CD4-positive, alpha-beta T cell treated with Interleukin-21 for 1 hour (primary cell): ENCODE measurements at regions not wholly inside any gene's neighbourhood (a gene's known extent, or its start where the extent isn't known, plus 50 kb on each side); places are given as distances from the start of the nearest gene placed in this dataset.

ENCODE experiments used
- DNase-seq: peaks from one replicate; pipeline ENCODE4 v3.0.0-alpha.2; 2020

DNA sequence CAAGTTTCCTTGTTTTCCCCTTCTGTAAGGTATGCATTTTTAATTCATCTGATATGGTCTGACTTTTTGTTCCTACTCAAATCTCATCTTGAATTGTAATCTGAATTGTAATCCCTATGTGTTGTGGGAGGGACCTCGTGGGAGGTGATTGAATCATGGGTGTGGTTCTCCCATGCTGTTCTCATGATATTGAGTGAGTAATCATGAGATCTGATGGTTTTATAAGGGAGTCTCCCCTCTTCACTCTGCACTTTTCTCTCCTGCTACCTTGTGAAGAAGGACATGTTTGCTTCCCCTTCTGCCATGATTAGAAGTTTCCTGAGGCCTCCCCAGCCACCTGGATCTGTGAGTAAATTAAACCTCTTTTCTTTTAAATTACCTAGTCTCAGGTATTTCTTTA is 476.1 kb downstream of the LPIN1 start:
- DNase-seq, result no peak

DNA sequence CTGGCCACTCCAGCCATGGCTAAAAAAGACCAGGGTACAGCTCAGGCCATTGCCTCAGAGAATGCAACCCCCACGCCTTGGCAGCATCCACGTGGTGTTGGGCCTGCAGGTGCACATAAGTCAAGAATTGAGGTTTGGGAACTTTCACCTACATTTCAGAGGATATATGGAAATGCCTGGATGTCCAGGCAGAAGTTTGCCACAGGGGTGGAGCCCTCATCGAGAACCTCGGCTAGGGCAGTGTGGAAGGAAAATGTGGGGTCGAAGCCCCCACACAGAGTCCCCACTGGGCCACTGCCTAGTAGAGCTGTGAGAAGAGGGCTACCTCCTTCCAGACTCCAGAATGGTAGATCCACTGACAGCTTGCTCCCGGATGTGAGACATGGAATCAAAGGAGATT is 477.3 kb downstream of the LPIN1 start:
- no peak for DNase-seq

DNA sequence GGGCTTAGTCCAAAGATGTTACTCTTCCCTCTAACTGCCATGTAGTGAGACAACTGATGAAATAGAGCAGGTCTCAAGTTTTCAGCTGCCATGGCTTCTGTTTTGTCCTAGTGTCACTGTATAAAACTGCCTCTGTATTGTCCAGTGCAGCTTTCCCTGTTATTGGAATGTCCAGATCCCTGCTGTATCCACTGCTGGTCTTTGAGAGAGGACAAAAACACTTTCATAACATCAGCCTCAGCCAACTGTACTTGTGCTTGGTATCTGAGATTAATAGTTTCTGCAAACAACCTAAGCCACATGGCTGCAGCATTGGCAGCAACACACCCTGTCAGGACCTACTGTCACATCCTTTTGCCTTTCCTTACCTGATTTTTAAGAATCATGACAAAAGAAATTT is 480.2 kb downstream of the LPIN1 start:
- no peak for DNase-seq

DNA sequence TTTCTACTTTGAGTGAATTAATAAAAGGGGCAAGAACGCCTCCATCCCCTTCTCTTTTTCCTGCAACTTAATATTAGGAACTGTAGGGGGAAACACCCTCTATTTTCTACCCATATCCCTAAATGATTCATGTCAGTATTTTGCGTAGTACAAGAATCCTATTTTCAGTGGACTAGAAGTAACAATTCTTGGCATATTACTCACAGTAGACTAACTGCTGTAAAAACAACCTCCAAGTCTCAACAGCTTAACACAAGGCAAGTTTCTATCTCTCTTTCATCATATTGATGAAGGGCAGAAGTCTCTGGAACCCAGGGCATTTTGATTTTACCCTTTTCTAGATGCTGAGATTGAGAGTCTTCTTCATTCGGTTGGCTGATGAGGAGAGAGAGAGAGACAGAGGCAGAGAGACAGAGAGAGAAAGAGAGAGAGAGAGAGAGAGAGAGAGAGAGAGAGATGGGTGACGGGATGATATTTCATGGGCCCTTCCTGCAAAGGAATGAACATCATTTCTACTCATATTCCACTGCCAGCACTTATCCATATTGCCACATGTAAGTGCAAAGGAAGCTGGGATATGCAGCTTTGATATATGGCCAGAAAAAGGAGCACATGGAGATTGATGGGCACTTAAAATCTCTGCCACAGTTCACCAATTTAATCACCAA is 481.6 kb downstream of the LPIN1 start:
- no peak for DNase-seq

DNA sequence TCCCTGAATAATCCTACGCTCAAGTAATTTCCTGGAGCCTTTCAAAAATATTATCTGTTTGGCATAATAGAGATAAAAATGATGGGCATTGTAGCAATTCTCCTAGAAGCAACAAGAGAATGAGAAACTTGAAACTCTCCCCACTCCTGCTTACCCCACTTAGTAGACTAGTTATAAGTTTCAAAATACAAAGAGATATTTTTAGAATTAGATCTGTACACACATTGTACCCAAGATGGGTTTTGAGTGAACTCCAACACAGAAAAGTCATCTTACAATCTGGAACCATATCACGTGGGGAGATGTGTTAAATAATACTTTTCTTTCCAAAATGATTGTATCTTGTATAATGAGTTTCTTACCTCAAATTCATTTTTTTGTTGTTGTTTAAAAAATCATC is 484.9 kb downstream of the LPIN1 start:
- no peak for DNase-seq

DNA sequence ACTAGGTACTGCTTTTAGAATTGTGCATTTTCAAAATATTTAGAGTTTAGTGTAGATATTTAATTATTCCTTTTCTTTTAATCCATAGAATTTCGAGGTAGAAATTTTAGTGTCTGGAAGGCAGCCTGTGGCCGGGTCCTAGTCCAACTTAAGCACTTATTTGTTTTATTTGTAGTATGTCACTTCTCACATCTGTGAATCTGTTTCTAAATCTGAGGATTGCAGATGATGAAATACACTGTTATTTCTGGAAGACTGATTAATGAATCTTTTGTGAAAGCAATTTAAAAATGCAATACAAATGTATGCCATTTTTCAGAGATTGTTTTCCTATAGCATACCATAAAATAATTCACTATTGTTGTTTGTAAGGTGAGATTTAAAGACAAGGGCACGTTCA is 483.9 kb upstream of the TRIB2 start:
- no peak for DNase-seq

DNA sequence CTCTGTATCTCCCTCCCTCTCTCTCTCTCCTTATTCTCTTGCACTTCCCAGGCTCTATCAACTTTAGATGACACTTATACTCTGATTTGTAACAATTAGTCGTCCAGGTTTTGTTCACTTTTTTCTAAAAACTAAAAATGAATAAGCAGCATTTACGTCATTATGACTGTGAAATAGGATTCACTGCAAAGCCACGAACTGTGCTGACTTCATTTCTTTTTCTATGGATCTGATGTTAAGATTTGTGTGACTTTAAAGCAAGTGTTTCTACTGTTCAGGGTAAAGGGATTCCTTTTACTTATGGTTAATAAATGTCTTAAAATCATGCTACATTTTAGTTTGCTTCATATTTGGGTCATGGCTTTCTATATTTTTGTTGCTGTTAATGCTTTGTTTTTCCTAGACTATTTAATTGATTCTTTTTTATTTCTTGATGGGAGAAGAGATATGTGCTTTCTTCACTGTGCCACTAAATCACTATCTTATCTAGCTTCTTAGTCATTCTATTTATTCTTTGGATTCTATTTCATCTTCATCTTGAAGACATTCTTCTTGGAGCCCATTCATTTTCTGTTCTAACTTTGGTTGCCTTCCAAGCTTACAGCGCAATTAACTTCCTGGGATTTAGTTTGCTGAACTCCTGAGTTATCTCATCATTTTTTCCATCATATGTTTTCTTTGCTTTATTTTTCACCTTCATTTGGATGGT is 480.4 kb upstream of the TRIB2 start:
- DNase-seq, result no peak

DNA sequence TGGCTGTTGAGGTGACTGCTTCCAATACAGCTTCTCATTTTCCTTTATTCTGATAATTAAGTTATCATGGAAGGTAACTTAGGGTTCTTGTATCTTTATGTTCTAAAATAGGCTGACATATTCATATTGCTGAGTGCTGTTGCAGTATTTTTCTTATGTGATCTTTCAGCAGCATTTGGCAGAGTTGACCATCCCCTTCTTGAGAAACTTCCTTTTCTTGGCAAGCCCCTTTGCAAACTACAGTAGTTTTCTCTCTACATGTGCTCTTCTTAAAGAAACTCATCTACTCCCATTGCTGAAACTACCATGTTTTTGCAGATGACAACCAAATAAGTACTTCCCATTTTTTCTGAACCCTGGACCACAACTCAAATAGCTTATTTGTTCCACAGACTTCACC is 476.5 kb upstream of the TRIB2 start:
- DNase-seq, result no peak

DNA sequence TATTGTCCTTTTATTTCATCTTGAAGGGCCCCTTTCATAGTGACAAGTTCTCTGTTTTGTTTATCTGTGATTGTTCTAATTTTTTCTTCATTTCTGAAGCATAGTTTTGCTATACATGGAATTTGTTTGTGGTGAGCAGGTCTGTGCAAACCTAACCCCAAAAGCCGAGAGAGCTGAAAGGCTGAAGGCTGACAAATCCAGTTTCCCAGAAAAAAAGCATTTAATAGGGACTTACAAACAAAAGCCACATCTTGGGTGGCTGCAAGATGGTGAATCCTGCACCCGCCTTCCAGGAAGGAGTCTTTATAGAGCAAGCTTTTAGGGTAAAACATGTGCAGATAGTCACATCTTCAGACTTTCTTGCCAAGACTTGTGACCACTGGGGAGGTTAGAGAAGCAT is 473.4 kb upstream of the TRIB2 start:
- no peak for DNase-seq

DNA sequence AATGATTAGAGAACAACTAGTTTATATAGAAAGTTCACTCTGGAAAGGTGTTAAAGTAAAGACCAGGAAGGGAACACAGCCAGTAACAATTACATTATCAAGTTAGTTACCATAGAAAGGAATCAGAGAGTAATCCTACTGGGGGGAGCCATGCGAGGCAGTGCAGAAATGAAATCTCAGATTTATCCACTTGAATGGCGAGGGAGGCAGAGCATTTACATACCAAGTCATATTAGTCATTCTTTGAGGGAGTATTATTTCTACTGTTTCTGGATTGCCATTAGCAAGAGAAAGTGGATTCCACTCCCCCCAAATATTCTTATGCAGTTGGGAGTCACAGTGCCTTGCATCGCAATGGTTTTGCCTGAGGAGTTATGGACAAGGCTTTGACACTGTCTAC is 472.7 kb upstream of the TRIB2 start:
- DNase-seq, result no peak

DNA sequence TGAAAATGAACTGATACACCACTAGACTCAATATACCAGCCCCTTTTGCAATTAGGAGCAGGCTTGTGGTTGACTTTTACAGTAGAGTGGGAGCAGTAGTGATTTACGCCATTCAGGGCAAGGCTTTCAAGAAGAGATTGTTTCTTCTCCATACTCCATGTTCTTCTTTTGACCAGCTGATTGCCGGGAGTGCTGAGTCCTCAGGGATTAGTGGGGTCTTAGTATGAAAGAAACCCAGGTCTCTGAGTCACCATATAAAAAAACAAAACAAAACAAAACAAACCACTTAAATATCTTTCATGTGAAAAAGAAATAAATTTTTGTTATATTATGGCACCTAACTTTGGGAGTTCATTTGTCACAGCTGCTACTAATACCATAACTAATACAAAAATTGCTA is 465.6 kb upstream of the TRIB2 start:
- no peak for DNase-seq

DNA sequence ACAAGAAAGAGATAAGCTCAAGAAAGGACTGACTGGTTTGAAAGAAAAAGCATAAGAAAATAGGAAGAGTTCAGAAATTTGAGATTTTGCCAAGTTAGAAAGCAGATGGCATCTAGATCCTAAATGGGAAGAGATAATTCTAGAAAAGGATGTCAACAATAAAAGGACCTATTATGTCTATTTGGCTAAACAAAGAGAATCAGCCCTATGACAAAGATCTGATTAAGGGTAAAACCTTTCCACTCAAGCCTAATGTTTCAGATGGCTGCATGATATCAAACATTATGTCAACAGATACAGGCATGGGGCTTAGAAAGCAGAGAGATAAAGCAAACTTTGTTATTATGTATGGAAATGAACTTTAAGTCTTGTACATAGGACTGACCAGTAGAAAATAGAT is 465.0 kb upstream of the TRIB2 start:
- DNase-seq, result no peak

DNA sequence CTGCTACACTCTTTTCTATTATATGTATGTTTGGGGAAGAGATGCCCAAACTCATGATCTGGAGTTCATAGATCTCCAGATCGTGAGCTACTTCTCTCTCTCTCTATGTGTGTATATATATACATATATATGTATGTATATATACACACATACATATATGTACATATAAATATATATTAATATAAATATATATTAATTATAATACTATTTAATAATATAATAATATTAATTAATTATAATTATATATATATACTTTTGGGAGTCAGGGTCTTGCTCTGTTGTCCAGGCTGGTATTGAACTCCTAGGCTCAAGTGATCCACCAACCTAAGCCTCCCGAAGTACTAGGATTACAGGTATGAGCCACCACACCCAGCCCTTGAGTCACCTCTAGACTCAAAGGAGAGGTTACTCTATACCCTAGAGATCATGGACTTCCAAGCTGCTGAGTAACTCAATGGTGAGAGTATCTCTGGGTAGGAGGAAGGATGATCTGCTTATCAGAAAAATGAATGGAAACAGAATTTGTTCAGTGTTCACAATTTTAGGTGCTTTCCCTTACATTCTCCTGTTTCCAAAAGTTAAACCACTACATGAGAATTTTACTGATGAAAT is 463.5 kb upstream of the TRIB2 start:
- DNase-seq, result no peak

DNA sequence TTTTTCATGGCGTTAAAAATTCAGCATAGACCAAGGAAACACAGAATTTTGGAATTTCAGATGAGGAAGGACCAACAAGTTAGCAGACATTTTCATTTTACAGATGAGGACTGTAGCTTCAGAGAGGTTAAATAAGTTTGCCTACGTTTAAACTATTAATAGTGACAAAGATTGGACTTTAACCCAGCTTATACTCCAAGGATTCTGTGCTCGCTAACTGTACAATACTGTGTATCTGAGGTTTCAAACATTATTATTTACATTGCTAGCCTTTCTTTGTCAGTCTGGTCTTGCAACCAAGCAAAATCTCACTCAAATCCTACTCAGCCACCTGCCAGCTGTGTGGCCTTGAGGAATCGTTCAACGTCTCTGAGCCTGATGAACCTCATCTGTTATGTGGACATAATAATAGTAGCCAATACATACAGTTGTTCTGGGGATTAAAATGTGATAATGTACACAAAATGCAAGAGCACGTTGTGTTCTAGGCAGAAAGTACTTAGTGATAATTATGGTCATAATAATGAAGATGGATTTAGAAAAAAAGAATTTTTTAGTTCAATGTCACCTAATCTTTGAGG is 462.4 kb upstream of the TRIB2 start:
- no peak for DNase-seq

DNA sequence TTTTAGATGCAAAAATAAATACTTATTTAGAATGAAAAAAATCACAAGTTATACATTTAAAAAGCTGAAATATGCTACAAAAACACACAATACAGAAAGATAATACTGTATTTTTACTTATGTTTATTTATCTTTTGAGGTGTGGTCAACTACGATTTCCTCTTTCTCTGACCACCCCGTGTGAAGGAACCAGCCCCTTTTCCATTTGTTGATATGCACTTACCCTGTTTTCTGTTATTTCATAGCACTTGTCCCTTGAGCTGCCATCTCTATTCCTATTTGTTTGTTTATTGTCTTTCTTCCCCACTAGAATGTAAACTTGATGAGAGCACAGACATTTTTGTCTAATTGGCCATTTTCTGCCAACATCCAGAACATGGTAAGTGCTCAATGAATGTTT is 460.5 kb upstream of the TRIB2 start:
- no peak for DNase-seq

DNA sequence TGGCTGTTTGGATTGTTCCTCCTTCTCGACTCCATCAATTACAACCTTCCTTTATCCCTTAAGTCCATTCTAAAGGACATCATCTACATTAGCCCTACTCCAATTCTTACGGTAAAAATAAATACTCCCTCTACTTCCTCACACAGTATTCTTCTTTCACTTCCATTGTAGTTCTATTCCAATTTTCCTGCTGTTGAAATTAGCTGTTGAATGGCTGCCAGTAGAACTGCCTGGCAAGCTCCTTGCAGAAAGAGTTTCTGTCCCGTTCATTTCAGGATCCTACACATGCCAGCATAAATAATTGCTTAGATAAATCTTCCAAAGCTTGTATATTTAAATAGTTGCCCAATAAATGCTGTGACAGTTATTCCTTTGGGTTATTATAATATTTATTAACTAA is 459.3 kb upstream of the TRIB2 start:
- DNase-seq, result no peak

DNA sequence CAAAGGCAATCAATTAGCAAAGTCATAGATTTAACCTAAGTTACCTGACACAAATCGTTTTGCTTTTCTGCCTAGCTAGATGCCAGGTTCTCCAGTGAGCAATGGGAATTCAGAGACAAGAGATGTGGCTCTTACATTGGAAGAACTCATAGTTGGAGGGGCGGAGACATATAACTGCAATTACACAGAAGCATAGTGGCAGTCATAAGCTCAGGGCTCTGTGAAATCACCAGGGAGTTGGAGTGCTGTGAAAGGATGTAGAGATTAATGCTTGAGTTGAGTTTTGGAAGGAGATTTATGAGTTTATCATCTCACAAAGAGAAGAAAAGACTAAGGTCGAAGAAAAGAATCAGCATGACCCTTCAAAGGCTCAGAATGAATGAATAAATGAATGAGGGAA is 457.2 kb upstream of the TRIB2 start:
- DNase-seq, result no peak

DNA sequence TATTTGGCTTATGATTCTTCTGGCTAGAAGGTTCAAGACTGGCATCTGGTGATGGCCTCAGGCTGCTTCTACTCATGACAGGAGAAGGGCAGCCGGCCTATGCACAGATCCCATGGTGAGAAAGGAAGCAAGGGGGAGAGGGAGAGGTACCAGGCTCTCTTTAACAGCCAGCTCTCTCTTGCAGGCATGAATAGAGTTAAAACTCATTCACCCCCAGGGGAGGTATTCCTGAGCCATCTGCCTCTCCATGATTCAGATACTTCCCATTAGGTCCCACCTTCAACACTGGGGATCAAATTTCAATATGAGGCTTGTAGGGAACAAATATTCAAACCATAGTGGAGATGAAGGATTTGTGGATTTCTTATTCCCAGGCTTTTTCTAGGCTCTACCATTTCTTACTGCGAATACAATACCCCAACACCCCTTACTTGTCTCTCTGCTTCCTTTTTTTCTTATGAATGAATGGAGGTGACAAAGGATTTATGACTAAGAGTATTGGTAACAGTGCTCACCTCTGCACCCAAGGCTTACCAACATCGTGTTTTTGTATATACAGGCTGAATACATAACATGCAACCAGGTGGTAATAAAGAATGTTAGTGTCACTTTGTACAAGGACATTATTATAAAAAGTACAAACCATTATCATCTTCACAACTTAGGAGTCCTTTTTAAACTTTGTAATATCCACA is 454.6 kb upstream of the TRIB2 start:
- DNase-seq, result no peak

DNA sequence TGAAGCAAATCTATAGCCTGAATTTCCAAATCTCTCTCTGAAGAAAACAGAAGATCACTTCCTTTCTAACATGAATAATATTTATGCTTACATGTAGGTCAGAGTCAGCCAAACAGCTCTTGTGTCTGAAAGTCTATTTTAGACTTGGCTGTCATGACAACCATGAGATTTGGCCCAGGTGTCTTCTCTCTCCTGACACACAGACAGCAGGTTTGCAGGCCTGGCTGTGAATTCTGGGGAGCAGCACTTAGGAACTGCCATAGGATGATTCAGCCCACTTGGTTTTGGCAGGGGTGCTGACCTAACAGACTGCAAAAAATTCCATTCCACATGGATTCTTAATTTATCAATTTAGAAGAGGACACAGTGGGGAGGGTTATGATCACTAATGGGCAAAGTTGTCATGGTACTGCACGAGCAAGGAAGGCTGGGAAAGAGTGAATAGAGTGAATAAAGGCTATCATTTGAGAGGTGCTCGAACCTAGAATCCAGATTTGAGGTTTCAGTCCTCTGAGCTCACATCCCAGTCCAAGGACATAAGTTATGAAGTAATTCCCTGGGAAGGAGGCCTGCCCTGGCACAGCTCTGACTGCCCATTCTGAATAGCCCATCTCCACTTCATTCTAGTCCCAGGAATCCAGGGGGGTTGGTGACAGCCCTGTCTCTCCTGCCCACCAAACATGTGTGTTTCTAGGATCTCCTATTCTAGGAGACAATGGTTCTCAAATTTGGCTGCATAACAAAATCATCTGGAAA is 453.9 kb upstream of the TRIB2 start:
- no peak for DNase-seq

DNA sequence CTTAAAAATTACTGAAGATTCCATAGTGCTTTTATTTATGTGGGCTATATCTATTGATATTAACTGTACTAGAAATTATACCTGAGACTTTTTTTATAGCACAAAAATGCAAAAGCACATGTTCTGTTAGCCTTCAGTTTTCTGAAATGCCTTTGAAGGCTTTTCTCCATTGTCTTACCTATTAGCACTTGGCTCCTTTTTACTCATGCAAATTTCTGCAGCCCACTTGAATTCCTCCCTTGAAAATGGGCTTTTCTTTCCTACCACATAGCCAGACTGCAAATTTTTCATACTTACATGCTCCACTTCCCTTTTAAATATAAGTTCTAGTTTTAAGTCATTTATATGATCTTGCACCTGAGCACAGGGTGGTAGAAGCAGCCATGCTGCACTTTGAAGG is 453.0 kb upstream of the TRIB2 start:
- no peak for DNase-seq

DNA sequence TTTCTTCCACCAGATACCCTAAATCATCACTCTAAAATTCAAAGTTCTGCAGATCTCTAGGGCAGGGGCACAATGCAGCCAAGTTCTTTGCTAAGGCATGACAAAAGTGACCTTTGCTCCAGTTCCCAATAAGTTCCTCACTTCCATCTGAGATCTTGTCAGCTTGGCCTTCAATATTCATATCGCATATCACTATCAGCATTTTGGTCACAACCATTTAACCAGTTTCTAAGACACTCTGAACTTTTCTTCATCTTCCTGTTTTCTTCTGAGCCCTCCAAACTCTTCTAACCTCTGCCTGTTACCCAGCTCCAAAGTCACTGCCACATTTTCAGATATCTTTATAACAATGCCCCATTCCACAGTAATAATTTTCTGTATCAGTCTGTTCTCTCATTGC is 452.6 kb upstream of the TRIB2 start:
- no peak for DNase-seq

DNA sequence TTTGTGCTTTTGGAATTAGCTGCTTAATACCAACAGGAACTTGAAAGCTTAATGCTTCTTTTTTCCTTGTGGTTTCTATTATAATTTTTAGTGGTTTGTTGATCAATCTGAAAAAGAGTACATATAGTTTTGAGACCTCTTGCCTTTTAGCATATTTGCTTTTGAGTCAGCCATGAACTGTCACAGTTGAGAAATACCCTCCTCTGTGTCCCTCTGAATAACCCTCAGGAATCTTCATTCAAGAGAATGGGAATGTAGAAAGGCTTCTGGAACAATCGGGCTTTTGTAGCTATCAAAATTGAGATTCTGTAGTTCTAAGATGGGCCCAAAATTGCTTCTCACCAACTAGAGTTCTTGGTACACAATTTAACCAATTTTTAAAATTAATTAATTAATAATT is 451.1 kb upstream of the TRIB2 start:
- no peak for DNase-seq

DNA sequence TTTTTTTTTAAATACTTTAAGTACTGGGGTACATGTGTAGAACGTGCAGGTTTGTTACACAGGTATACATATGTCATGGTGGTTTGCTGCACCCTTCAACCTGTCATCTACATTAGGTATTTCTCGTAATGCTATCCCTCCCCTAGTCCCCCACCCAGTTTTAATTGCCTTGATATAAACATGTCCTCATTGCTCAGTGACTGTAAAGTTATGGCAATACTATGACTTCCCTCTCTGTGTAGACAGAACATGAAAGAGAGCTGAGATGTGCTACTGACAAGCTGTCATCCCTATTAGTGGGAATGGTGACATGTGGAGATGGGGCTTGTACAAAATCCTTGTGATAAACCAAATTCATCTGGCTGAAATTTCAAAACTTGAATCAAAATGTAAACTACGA is 449.7 kb upstream of the TRIB2 start:
- no peak for DNase-seq
